Liver (tissue), 3 donors: ENCODE measurements at regions not wholly inside any gene's neighbourhood (a gene's known extent, or its start where the extent isn't known, plus 50 kb on each side); places are given as distances from the start of the nearest gene placed in this dataset.

Experiments used
- EGR1 ChIP-seq, 2 donors: IDR thresholded peaks; 2 replicates each; pipeline ENCODE4 v1.6.1; 2016 to 2018; ENCODE audit warnings: antibody characterized with exemption in 2 of 2, low read depth in 2 of 2
- GABPA ChIP-seq, 2 donors: IDR thresholded peaks in 1 of 2; conservative IDR thresholded peaks in 1 of 2; 2 replicates each; pipeline ENCODE4 v1.6.1; 2016; ENCODE audit warnings: antibody characterized with exemption in 2 of 2, mild to moderate bottlenecking in 1 of 2, moderate library complexity in 1 of 2
- HNF4A ChIP-seq, 2 donors: conservative IDR thresholded peaks; 2 replicates each; pipeline ENCODE4 v1.6.1; 2016; ENCODE audit warnings: antibody characterized with exemption in 2 of 2, mild to moderate bottlenecking in 2 of 2
- JUND ChIP-seq, 2 donors: IDR thresholded peaks; 2 replicates each; pipeline ENCODE4 v1.6.1; 2016; ENCODE audit warnings: antibody characterized with exemption in 2 of 2
- RAD21 ChIP-seq, 2 donors: IDR thresholded peaks; 2 replicates each; pipeline ENCODE4 v1.6.1; 2016; ENCODE audit warnings: antibody characterized with exemption in 2 of 2, mild to moderate bottlenecking in 2 of 2
- SP1 ChIP-seq: IDR thresholded peaks from 2 replicates; pipeline ENCODE4 v1.6.1; 2018; ENCODE audit warnings: antibody characterized with exemption, mild to moderate bottlenecking
- TAF1 ChIP-seq: conservative IDR thresholded peaks from 2 replicates; pipeline ENCODE4 v1.6.1; 2016; ENCODE audit warnings: antibody characterized with exemption, mild to moderate bottlenecking
- YY1 ChIP-seq: IDR thresholded peaks from 2 replicates; pipeline ENCODE4 v1.6.1; 2016; ENCODE audit warnings: antibody characterized with exemption, mild to moderate bottlenecking
- TF ChIP-seq, protein P1 (sequence below): fragments of 150-350 bp; IDR thresholded peaks from 2 replicates; pipeline ENCODE4 v1.5.1; 2017; ENCODE audit warnings: improper control_type of control experiment, low read depth, low read length; ENCODE audit not compliant: missing input control
- TF ChIP-seq, protein P2 (sequence below): IDR thresholded peaks from 2 replicates; pipeline ENCODE4 v1.6.1; 2016; ENCODE audit warnings: antibody characterized with exemption
- TF ChIP-seq, protein P3 (sequence below): IDR thresholded peaks from 2 replicates; pipeline ENCODE4 v1.6.1; 2016; ENCODE audit warnings: antibody characterized with exemption, mild to moderate bottlenecking
- TF ChIP-seq, protein P4 (sequence below): IDR thresholded peaks from 2 replicates; pipeline ENCODE4 v1.6.1; 2016; ENCODE audit warnings: antibody characterized with exemption
- donor health status: healthy.
- donor health status: healthy.

DNA sequence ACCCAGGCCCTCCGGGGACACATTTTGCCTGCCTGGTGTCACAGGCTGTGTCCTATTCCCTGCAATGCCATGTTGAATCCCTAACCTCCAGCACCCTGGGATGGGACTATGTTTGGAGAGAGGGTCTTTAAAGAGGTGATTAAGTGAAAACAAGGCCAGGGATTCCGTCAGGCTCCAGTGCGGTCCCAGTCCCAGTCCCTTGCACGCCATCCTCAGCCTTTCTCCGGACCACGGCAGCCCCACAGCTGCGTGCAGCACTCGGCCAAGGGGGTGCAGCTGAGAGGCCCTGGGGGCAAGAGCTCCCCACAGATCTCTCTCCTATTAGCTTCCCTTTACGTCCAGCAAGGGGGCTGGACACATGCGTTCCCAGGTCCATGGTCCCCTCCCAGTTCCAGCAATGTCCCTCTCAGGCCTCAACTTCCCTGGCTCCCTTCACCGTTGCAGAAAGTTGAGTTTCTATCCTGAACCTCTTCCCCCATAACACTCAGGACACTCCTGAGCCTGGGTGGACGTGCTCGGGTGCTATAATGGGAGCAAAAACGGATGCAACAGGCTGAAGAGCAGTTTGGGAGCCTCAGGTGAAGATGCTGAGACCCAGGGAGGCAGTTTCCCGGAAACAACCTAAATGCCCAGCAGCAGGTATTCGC is 1422.7 kb downstream of the BRD1 start:
- TF ChIP-seq RAD21 (IDR thresholded peaks at IDR 0.05) (no peak), JUND (IDR thresholded peaks at IDR 0.05) (no peak), TAF1 (no peak), EGR1 (IDR thresholded peaks at IDR 0.05; ENCODE audit: low read depth in 2 of 2) (no peak), SP1 (no peak), HNF4A (conservative IDR thresholded peaks at IDR 0.05) (no peak), YY1 (no peak), GABPA (IDR thresholded peaks at IDR 0.05 in 1 of 2, conservative IDR thresholded peaks at IDR 0.05 in 1 of 2) (no peak)
- TF ChIP-seq, protein P1, sequence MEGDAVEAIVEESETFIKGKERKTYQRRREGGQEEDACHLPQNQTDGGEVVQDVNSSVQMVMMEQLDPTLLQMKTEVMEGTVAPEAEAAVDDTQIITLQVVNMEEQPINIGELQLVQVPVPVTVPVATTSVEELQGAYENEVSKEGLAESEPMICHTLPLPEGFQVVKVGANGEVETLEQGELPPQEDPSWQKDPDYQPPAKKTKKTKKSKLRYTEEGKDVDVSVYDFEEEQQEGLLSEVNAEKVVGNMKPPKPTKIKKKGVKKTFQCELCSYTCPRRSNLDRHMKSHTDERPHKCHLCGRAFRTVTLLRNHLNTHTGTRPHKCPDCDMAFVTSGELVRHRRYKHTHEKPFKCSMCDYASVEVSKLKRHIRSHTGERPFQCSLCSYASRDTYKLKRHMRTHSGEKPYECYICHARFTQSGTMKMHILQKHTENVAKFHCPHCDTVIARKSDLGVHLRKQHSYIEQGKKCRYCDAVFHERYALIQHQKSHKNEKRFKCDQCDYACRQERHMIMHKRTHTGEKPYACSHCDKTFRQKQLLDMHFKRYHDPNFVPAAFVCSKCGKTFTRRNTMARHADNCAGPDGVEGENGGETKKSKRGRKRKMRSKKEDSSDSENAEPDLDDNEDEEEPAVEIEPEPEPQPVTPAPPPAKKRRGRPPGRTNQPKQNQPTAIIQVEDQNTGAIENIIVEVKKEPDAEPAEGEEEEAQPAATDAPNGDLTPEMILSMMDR, result no peak
- TF ChIP-seq, protein P2, sequence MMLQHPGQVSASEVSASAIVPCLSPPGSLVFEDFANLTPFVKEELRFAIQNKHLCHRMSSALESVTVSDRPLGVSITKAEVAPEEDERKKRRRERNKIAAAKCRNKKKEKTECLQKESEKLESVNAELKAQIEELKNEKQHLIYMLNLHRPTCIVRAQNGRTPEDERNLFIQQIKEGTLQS, result no peak
- TF ChIP-seq, protein P3, sequence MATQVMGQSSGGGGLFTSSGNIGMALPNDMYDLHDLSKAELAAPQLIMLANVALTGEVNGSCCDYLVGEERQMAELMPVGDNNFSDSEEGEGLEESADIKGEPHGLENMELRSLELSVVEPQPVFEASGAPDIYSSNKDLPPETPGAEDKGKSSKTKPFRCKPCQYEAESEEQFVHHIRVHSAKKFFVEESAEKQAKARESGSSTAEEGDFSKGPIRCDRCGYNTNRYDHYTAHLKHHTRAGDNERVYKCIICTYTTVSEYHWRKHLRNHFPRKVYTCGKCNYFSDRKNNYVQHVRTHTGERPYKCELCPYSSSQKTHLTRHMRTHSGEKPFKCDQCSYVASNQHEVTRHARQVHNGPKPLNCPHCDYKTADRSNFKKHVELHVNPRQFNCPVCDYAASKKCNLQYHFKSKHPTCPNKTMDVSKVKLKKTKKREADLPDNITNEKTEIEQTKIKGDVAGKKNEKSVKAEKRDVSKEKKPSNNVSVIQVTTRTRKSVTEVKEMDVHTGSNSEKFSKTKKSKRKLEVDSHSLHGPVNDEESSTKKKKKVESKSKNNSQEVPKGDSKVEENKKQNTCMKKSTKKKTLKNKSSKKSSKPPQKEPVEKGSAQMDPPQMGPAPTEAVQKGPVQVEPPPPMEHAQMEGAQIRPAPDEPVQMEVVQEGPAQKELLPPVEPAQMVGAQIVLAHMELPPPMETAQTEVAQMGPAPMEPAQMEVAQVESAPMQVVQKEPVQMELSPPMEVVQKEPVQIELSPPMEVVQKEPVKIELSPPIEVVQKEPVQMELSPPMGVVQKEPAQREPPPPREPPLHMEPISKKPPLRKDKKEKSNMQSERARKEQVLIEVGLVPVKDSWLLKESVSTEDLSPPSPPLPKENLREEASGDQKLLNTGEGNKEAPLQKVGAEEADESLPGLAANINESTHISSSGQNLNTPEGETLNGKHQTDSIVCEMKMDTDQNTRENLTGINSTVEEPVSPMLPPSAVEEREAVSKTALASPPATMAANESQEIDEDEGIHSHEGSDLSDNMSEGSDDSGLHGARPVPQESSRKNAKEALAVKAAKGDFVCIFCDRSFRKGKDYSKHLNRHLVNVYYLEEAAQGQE, result no peak
- TF ChIP-seq, protein P4, sequence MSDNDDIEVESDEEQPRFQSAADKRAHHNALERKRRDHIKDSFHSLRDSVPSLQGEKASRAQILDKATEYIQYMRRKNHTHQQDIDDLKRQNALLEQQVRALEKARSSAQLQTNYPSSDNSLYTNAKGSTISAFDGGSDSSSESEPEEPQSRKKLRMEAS, result no peak
